Fibroblast of lung (primary cell): ENCODE measurements at regions not wholly inside any gene's neighbourhood (a gene's known extent, or its start where the extent isn't known, plus 50 kb on each side); places are given as distances from the start of the nearest gene placed in this dataset.

Experiments used
- EZH2 ChIP-seq: IDR thresholded peaks from 2 replicates; pipeline ENCODE4 v1.5.1; 2012; ENCODE audit warnings: low read length, control low read depth, mild to moderate bottlenecking; ENCODE audit errors: missing control alignments
- TF ChIP-seq, protein P1 (sequence below), 2 donors: IDR thresholded peaks in 1 of 2; conservative IDR thresholded peaks in 1 of 2; 1 replicate in 1 of 2; 2 replicates in 1 of 2; pipeline ENCODE4 v1.5.1; 2011 to 2012; ENCODE audit warnings: low read length in 2 of 2, control low read depth in 1 of 2, inconsistent platforms in 1 of 2, low read depth in 1 of 2, mild to moderate bottlenecking in 1 of 2

DNA sequence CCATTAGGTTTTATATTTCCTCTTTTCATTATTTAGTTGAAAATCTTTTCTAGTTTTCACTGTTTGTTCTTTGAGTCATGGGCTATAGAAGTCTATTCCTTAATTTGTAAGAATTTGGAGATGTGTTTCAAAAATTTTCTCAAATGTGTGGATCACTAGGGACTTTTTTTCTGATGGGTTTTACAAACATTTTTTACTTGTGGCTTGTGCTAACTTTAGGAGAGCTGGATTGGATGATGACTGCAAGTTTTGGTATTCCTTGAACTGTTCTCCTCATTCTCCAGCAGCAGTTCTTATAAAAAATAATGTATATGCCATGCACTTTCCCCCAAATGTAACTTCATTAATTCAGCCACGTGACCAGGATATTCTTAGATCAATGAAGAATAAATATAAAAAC is 94.7 kb upstream of the CWC22 start:
- TF ChIP-seq EZH2: no peak
- TF ChIP-seq, protein P1, sequence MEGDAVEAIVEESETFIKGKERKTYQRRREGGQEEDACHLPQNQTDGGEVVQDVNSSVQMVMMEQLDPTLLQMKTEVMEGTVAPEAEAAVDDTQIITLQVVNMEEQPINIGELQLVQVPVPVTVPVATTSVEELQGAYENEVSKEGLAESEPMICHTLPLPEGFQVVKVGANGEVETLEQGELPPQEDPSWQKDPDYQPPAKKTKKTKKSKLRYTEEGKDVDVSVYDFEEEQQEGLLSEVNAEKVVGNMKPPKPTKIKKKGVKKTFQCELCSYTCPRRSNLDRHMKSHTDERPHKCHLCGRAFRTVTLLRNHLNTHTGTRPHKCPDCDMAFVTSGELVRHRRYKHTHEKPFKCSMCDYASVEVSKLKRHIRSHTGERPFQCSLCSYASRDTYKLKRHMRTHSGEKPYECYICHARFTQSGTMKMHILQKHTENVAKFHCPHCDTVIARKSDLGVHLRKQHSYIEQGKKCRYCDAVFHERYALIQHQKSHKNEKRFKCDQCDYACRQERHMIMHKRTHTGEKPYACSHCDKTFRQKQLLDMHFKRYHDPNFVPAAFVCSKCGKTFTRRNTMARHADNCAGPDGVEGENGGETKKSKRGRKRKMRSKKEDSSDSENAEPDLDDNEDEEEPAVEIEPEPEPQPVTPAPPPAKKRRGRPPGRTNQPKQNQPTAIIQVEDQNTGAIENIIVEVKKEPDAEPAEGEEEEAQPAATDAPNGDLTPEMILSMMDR (conservative IDR thresholded peaks at IDR 0.05 in 1 of 2, IDR thresholded peaks at IDR 0.05 in 1 of 2; ENCODE audit: low read depth in 1 of 2, low read length in 2 of 2): no peak
